ENCODE measurements at regions not wholly inside any gene's neighbourhood (a gene's known extent, or its start where the extent isn't known, plus 50 kb on each side); places are given as distances from the start of the nearest gene placed in this dataset.
"Not testable (repeated sequence)": the region's sequence is repeated elsewhere in the genome, so short reads cannot be mapped to it uniquely, and the experiment has no call there.

DNA sequence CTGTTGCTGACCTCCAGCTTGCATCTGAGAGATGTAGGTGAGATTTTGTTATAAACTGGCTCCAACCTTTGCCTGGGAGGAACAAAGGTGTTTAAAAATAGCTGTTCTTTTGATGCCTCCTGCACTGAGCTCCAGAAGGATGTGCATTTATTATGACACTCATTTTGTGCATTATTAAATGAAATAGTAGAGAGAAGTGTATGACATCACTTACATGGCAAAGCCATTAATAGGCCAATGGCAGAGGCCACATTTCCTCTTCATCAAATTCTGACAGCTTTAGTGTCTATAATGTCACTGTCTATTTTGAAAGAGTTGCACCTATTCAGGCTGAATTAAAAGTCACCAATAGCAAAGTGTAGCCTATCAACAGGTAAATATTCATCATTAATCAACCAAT is 564.6 kb downstream of the FLRT2 start:
- DNase-seq: no peak

- DNase-seq: no peak
Measured at GRCh38 chr14:86091811-86092210, 561.9 kb downstream of the FLRT2 start.

DNA sequence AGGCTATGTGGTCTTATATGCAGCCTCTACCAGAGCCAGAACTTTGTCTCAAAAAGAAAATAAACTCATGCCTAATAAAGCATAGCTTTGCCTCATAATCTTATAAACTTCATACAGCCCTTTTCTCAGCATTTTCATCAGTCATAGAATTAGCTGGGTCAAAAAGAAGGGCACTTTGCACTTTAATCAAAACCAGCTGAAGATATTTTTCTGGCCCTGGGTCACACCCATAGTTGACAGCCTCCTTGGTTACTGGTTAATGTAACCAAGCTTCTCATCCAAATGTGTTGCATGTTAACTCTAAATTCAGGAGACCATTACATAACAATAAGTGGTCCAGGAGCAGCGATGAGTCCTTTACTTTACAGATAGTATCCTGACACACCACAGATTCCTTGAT is 558.2 kb downstream of the FLRT2 start:
- no peak for DNase-seq

DNA sequence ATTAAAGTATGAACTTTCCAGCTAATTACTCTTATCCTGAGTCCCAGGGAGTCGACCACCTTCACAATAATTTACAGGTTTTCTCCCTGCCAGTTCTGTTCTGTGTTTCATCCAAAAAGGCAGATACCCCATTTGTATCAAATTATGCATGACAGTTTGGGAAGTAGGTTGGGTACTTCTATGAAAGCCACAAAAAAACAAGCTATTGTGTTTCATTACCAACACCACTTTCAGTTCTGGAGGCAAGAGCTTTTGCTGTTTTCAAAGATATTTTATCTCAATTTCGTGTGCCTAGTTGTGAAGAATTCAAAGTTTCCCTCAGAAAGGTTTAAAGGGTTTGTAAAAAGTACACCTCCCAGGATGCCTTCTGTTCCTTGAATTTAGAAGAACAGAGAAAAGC is 557.4 kb downstream of the FLRT2 start:
- no peak for DNase-seq

GRCh38 chr14:86086962-86087361 is 557.0 kb downstream of the FLRT2 start:
- no peak for DNase-seq

DNA sequence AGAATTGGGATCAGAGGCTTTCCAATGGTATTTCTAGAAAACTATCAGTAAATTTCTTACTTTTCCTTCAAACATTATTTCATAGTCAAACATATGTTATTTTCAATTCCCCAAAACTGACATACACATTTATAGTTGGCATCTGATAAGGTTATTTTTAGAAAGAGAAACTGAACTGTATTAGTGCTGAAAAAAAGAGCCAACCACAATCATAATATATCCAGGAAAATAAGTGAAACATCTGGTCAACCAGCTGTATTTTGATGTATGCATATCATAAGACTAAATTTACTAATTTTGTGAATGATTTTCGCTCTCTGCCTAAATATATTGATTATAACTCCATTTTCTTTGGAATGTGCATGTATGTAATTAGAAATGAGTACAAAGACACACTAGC is 554.2 kb downstream of the FLRT2 start:
- DNase-seq: no peak

DNA sequence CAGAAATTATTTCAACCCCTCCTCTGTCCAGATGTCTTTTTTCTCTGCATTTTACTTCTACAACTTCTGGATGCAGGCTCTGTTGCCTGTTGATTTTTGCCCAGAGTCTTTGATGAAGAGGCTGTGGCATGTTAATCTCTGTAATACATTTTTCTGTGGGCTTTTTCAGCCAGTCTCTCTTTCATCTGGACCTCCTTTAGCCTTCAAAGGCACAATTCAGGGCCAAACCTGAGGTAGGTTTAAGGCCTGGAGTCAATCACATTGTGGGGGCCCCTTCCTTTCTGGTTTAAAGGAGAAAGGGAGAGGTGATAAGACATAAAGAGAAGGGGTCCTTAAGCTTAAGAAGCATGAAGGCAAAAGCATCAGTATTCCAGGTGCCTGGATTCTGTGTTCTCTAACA is 553.7 kb downstream of the FLRT2 start:
- DNase-seq: no peak

GRCh38 chr14:86072116-86072894 is 542.4 kb downstream of the FLRT2 start:
- DNase-seq: no peak

DNA sequence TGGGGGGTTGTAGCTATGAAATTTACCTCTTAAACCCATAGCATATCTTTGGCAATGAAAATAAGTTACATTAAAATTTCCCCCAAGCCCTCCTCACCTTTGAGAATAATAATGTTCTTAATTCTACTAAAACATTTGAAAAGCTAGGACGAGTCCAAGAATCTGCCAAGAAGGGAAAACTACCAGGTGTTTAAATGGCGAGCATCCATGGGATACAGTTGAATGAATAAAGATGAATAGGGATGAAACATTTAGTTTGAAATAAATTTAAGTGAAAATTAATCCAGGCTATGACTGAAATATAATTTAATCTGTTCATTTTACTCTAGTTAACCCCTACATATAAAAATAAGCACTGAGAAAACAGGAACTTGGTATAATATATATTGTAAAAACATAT is 536.7 kb downstream of the FLRT2 start:
- no peak for DNase-seq

- no peak for DNase-seq
Measured at GRCh38 chr14:86065407-86065806, 535.5 kb downstream of the FLRT2 start.

- DNase-seq: not testable (repeated sequence)
Measured at GRCh38 chr14:86064595-86064994, 534.7 kb downstream of the FLRT2 start.

DNA sequence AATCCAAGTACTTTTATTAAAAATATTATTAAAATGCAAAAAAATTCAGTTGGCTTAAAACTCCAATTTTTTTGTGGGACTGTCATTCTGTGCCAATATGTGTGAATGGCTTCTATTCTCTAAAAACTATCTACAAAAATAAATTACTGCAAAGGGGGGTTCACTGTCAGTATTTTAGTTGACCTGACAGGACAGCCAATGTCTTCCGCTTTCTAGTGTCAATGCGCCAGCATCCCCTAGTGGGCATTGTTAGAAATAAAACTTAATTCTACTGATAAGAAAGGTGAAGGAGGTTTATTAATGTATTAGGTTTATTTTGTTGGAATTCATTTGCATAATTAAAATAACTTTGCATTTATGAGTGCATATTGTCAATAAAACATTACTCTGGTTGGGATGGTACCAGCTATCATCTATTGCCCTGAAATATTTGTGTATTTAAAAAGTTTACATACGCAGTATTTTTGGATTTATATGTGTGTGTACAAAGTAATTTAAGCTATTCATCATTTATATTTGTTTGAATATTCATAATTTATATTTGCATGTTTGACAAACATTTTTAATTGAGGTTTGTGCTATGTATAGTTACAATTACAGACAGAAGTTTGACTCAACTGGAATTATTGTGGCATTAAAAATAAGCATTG is 527.2 kb downstream of the FLRT2 start:
- DNase-seq: no peak

GRCh38 chr14:86055512-86056075 is 525.6 kb downstream of the FLRT2 start:
- no peak for DNase-seq

DNA sequence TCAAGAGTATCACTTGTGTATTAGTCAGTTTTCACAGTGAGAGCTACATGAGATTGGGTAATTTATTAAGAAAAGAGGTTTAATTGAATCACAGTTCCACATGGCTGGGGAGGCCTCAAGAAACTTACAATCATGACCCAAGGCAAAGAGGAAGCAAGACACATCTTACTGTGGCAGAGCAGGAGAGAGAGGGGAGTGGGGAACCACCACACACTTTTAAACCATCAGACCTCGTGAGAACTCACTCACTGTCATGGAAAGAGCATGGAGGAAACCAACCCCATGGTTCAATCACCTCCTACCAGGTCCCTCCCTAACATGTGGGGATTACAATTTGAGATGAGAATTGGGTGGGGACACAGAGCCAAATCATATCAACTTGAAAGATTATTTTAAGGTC is 522.9 kb downstream of the FLRT2 start:
- DNase-seq: no peak

DNA sequence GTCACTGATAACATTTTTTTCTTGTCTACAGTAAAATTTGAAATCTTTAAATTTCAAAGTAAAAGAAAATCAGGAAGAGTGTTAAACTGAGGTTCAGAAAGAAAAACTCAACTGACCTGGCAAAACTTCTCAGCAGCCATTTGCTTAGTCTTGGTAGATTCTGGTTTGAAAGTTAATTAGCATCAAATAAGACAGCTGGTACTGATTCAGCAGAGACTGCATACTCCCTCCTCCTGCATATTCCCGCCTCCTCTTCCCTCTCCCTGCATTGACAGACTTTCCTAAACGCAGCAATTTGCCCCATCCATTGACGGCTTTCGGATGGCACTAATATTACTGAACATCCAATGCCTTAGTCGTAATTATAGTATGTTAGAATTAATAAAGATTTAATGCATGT is 520.8 kb downstream of the FLRT2 start:
- no peak for DNase-seq

- no peak for DNase-seq
Measured at GRCh38 chr14:86050072-86050683, 520.2 kb downstream of the FLRT2 start.

- no peak for DNase-seq
Measured at GRCh38 chr14:86039176-86039575, 509.2 kb downstream of the FLRT2 start.

DNA sequence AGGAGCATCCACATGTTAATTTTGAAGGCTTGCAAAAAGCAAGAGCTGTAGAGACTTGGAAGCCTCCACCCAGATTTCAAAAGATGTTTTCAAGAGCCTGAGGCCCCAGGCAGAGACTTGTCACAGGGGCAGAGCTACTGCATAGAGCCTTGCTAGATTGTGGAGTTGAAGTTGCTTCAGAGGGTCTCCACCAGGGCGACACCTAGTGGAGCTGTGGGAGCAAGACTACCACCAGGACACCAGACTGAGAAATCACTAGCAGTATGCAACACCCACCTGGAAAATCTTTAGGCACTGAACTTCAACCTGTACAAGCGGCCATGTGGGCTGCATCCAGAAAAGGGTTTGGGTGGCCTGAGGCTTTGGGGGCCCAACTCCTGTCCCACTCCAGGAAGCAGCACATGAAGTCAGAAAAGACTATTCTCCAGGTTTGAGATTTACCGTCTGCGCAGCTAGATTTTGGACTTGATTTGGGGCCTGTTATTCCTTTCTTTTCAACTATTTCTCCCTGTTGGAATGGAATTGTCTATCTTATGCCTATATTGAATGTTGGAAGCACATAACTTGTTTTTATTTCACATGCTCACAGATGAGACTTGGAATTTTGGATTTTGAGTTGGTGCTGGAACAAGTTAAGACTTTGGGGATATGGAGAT is 508.6 kb downstream of the FLRT2 start:
- DNase-seq: no peak

DNA sequence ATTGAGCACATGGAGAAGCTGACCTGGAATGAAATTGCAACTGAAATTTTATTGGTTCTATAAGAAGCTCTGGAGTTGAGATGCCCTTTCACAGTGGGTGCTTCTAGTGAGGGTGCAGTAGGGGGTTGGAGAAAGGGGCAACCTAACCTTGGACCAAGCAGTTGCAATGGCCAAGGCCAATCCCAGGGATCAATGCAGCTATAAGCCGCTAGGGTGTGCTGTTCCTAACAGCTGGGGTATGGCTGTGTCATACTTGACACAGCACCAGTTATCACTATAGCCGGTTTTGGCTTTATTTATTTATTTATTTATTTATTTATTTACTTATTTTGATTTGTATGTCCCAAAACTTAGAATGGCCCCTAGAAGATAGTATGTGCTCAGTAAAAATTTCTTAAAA is 505.9 kb downstream of the FLRT2 start:
- DNase-seq: no peak

- DNase-seq: no peak
Measured at GRCh38 chr14:86027990-86028389, 498.0 kb downstream of the FLRT2 start.

DNA sequence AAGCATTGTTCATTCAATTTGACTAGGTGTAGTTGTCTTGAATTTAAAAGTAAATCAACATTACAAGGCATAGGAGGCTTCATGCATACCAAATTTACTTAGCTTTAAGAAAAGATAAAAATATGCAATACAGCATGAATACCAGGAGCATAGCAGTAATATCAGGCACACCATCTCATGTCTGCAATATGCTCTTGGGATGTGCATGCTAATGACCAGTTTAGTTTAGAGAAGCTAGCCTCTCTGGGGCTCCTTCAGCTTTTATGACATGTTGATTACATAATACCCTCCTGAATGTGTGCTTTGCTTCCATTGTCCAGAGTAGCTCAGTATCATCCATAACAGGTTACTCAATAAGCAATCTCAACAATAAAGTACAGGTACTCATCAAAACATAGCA is 497.2 kb downstream of the FLRT2 start:
- no peak for DNase-seq

- no peak for DNase-seq
Measured at GRCh38 chr14:86022031-86022629, 492.2 kb downstream of the FLRT2 start.

- no peak for DNase-seq
Measured at GRCh38 chr14:86020841-86021240, 490.9 kb downstream of the FLRT2 start.
